Endothelial cell of umbilical vein (primary cell): ENCODE measurements at regions not wholly inside any gene's neighbourhood (a gene's known extent, or its start where the extent isn't known, plus 50 kb on each side); places are given as distances from the start of the nearest gene placed in this dataset.

ENCODE experiments used
- BruUV-seq: library from RNA; stranded (reverse); fragments of 400-500 nt; replicated peaks from 2 replicates; lab custom pipeline; 2021; lab: Mats Ljungman, UMichigan
- CTCF ChIA-PET: fragments of 300-600, 350-600 bp; sonication (Branson Sonifier 250); formaldehyde crosslinking; loops from one replicate; lab custom pipeline; 2021; ENCODE audit warnings: antibody characterized with exemption, inconsistent platforms; lab: Charles Lee
- POLR2A ChIA-PET: fragments of 300-600, 350-600 bp; sonication (Branson Sonifier 250); formaldehyde crosslinking; loops from one replicate; lab custom pipeline; 2021; ENCODE audit warnings: antibody characterized with exemption, inconsistent platforms; lab: Charles Lee
- DNase-seq: peaks from one replicate; pipeline ENCODE4 v3.0.0-alpha.2; 2011; ENCODE audit warnings: low read depth, low spot score
- FAIRE-seq: peaks from 2 replicates; lab custom pipeline; 2011; peaks lifted over from hg19 to GRCh38; lab: Jason Lieb, UNC
- H2AFZ ChIP-seq: 2 replicates; pipeline ENCODE4 v1.6.0; 2012; ENCODE audit warnings: low read depth, low read length, control low read depth, inconsistent platforms
- H3K27ac ChIP-seq: 2 replicates; pipeline ENCODE4 v1.5.1; 2011; ENCODE audit warnings: low read depth, mild to moderate bottlenecking, control low read depth, low read length, moderate library complexity; ENCODE audit not compliant: insufficient read depth
- H3K27me3 ChIP-seq, 2 experiments: 2 replicates each; pipeline versions ENCODE4 v1.6.0 to v1.6.1; 2011; ENCODE audit warnings: low read length in 2 of 2, mixed read lengths in 1 of 2; ENCODE audit not compliant: control insufficient read depth in 2 of 2, insufficient read depth in 2 of 2
- H3K36me3 ChIP-seq, 2 experiments: 2 replicates in 1 of 2; 3 replicates in 1 of 2; pipeline ENCODE4 v1.5.1; 2011; ENCODE audit warnings: low read length in 2 of 2, mild to moderate bottlenecking in 1 of 2, moderate library complexity in 1 of 2; ENCODE audit not compliant: control insufficient read depth in 2 of 2, insufficient read depth in 2 of 2; ENCODE audit errors: extremely low read depth in 1 of 2
- H3K4me1 ChIP-seq: 3 replicates; pipeline ENCODE4 v1.5.1; 2011; ENCODE audit warnings: mild to moderate bottlenecking, low read length; ENCODE audit not compliant: control insufficient read depth, insufficient read depth; ENCODE audit errors: extremely low read depth
- H3K4me2 ChIP-seq: 2 replicates; pipeline ENCODE4 v1.6.1; 2011; ENCODE audit warnings: low read length, control low read depth, mixed read lengths; ENCODE audit not compliant: insufficient read depth
- H3K4me3 ChIP-seq, 3 experiments: fragments of 200-600 bp in 1 of 3; sonication (generic), shearing (Covaris generic) in 1 of 3; replicated peaks in 1 of 3; 2 replicates each; pipeline ENCODE4 v1.5.1; 2011 to 2016; ENCODE audit warnings: control low read depth in 3 of 3, low read length in 3 of 3, mild to moderate bottlenecking in 2 of 3, inconsistent platforms in 1 of 3, low read depth in 1 of 3, moderate library complexity in 1 of 3; ENCODE audit not compliant: insufficient read depth in 1 of 3
- H3K79me2 ChIP-seq: 2 replicates; pipeline ENCODE4 v1.6.0; 2012; ENCODE audit warnings: low read length, inconsistent platforms; ENCODE audit not compliant: control insufficient read depth, insufficient read depth
- H3K9ac ChIP-seq: replicated peaks from 2 replicates; pipeline ENCODE3; 2011; ENCODE audit warnings: low read length, control low read depth; ENCODE audit not compliant: insufficient read depth; ENCODE audit errors: extremely low read depth
- H3K9me1 ChIP-seq: replicated peaks from 3 replicates; pipeline ENCODE4 v1.6.0; 2011; ENCODE audit warnings: mild to moderate bottlenecking, low read length; ENCODE audit not compliant: control insufficient read depth, insufficient read depth; ENCODE audit errors: extremely low read depth
- H3K9me3 ChIP-seq: replicated peaks from 2 replicates; pipeline ENCODE4 v1.5.1; 2012; ENCODE audit warnings: low read length, inconsistent platforms; ENCODE audit not compliant: control insufficient read depth, insufficient read depth
- H4K20me1 ChIP-seq: replicated peaks from 2 replicates; pipeline ENCODE3; 2011; ENCODE audit warnings: mild to moderate bottlenecking, low read length; ENCODE audit not compliant: control insufficient read depth, insufficient read depth; ENCODE audit errors: extremely low read depth
- CTCF ChIP-seq, 2 donors: IDR thresholded peaks; 1 replicate in 1 of 2; 2 replicates in 1 of 2; pipeline ENCODE4 v1.5.1; 2011; ENCODE audit warnings: low read length in 2 of 2, mild to moderate bottlenecking in 2 of 2, moderate library complexity in 2 of 2, control low read depth in 1 of 2, inconsistent platforms in 1 of 2, low read depth in 1 of 2; ENCODE audit not compliant: insufficient read depth in 1 of 2; ENCODE audit errors: extremely low read depth in 1 of 2
- EZH2 ChIP-seq: IDR thresholded peaks from 2 replicates; pipeline ENCODE4 v1.6.1; 2012; ENCODE audit warnings: borderline replicate concordance, low read depth, mild to moderate bottlenecking, moderate library complexity, low read length, inconsistent platforms; ENCODE audit not compliant: severe bottlenecking
- FOS ChIP-seq: IDR thresholded peaks from 2 replicates; pipeline ENCODE4 v1.6.1; 2011; ENCODE audit warnings: mild to moderate bottlenecking, low read length, moderate library complexity, borderline replicate concordance; ENCODE audit not compliant: insufficient read depth
- GATA2 ChIP-seq: IDR thresholded peaks from 2 replicates; pipeline ENCODE4 v1.7.0; 2011; ENCODE audit warnings: low read depth, mild to moderate bottlenecking, moderate library complexity, mixed read lengths, low read length; ENCODE audit not compliant: insufficient read length, insufficient read depth
- JUN ChIP-seq: IDR thresholded peaks from 2 replicates; pipeline ENCODE4 v1.6.1; 2011; ENCODE audit warnings: borderline replicate concordance, low read depth; ENCODE audit not compliant: insufficient read length, insufficient read depth
- MAX ChIP-seq: IDR thresholded peaks from 2 replicates; pipeline ENCODE4 v1.6.1; 2011; ENCODE audit not compliant: insufficient read depth, insufficient read length
- MYC ChIP-seq: IDR thresholded peaks from one replicate; pipeline ENCODE4 v1.6.1; 2011; ENCODE audit warnings: mild to moderate bottlenecking, low read depth, low read length
- POLR2A ChIP-seq: IDR thresholded peaks from 2 replicates; pipeline ENCODE4 v1.6.1; 2012; ENCODE audit warnings: low read depth, mild to moderate bottlenecking, control low read depth, low read length
- POLR2AphosphoS5 ChIP-seq: IDR thresholded peaks from 2 replicates; pipeline ENCODE4 v1.6.1; 2012; ENCODE audit warnings: low read depth, mild to moderate bottlenecking, control low read depth, low read length, moderate library complexity; ENCODE audit not compliant: insufficient read depth
- dilution Hi-C: fragments of 300-500 bp; cut with MboI; formaldehyde crosslinking; loops from one replicate; pipeline ENCODE4 v1.15.0; 2019; ENCODE audit warnings: low sequenced_read_pairs; ENCODE audit not compliant: extremely low pct_ligation_motif_present
- intact Hi-C: fragments of 100-400 bp; cut with micrococcal nuclease; formaldehyde crosslinking; loops from one replicate; pipeline ENCODE4 v1.10.0; 2022

- Histone ChIP-seq H3K79me2 (no peaks in the 10 kb centered on the region), H2AFZ (peak overlapping the region; percentile 47), H3K9ac (no peak overlapping the region), H3K4me2 (peak overlapping the region; percentile 81), H3K4me1 (peaks cover 5% of the 10 kb centered on the region), H4K20me1 (no peaks in the 10 kb centered on the region), H3K9me1 (no peaks in the 10 kb centered on the region), H3K27me3 (peaks cover 41 to 51% of the 10 kb centered on the region in 2 experiments), H3K36me3 (no peaks in the 10 kb centered on the region), H3K27ac (no peak overlapping the region), H3K9me3 (no peaks in the 10 kb centered on the region), H3K4me3 (peak overlapping the region; percentile 13 to 54 (median 23))
- no TSS peak for BruUV-seq
- TF ChIP-seq FOS (no peak), POLR2AphosphoS5 (no peak), EZH2 (peak; percentile 98), POLR2A (no peak), MAX (no peak)
- ChIA-PET CTCF (no interaction called here), POLR2A (no interaction called here)
- intact Hi-C loops = no loop called here
- FAIRE-seq (no peak), DNase-seq (peak; percentile 11)
- dilution Hi-C loops = no loop called here
Observed at GRCh38 chr13:99895444-99896368, 75.9 kb downstream of the ZIC5 start.

- Histone ChIP-seq H2AFZ (peak overlapping the region; percentile 47), H3K4me1 (peaks cover 5% of the 10 kb centered on the region), H3K9me1 (no peaks in the 10 kb centered on the region), H3K79me2 (no peaks in the 10 kb centered on the region), H3K27ac (no peak overlapping the region), H4K20me1 (no peaks in the 10 kb centered on the region), H3K4me2 (peak overlapping the region; percentile 81), H3K9ac (no peak overlapping the region), H3K27me3 (peaks cover 41 to 51% of the 10 kb centered on the region in 2 experiments), H3K4me3 (peak overlapping the region; percentile 13 to 54 (median 23)), H3K9me3 (no peaks in the 10 kb centered on the region), H3K36me3 (no peaks in the 10 kb centered on the region)
- TF ChIP-seq CTCF (IDR thresholded peaks at IDR 0.05; ENCODE audit: extremely low read depth in 1 of 2, insufficient read depth in 1 of 2, low read depth in 1 of 2, low read length in 2 of 2) (no peak), JUN (no peak), GATA2 (no peak), POLR2AphosphoS5 (no peak), MAX (no peak), FOS (no peak), POLR2A (no peak), EZH2 (no peak), MYC (no peak)
- no TSS peak for BruUV-seq
- ChIA-PET CTCF (no interaction called here), POLR2A (no interaction called here)
- peak; percentile 62 for FAIRE-seq
- intact Hi-C loops (no loop called here), dilution Hi-C loops (no loop called here)
- DNase-seq = peak; percentile 11
Observed at GRCh38 chr13:99894840-99895443, 76.6 kb downstream of the ZIC5 start.
